ENCODE measurements at regions not wholly inside any gene's neighbourhood (a gene's known extent, or its start where the extent isn't known, plus 50 kb on each side); places are given as distances from the start of the nearest gene placed in this dataset.

GRCh38 chr14:66421990-66422946, 63.9 kb upstream of the CCDC196 start:
- H3K9me3 ChIP-seq (replicated peaks; ENCODE audit: control insufficient read depth, insufficient read depth, low read length) = no peaks in the 10 kb centered on the region
- no peak overlapping the region for H3K9ac ChIP-seq (ENCODE audit: control insufficient read depth, insufficient read depth, low read length)
- ChIA-PET CTCF (interaction anchor here (1.1 kb wide), 2 partner anchors 19 to 21 kb away, joined by 3 read pairs; no protein-coding TSS in a partner anchor), SMC1A (ENCODE audit: uncharacterized antibody, unreplicated experiment) (interaction anchor here (0.6 kb wide), 1 partner anchor 19 kb away, joined by 3 read pairs; no protein-coding TSS in a partner anchor), RAD21 (ENCODE audit: unreplicated experiment) (no interaction called here), POLR2A (no interaction called here)
- WGBS (ENCODE audit: insufficient coverage, insufficient replicate concordance, low lambda C conversion rate, missing lambda C conversion rate) = 93% methylated on average over 6 of the region's 6 CpGs
- H3K4me3 ChIP-seq = no peak overlapping the region
- no peaks in the 10 kb centered on the region for H3K4me1 ChIP-seq (ENCODE audit: control insufficient read depth, insufficient read depth, low read length)
- no peak overlapping the region for H3K4me2 ChIP-seq (ENCODE audit: control insufficient read depth, insufficient read depth)
- no peak overlapping the region for H3K27ac ChIP-seq (ENCODE audit: control insufficient read depth, insufficient read depth)
- no peaks in the 10 kb centered on the region for H3K79me2 ChIP-seq (ENCODE audit: control insufficient read depth, insufficient read depth, low read length)
- DNase-seq (ENCODE audit: low read depth, low spot score) = no peak
- no peak for FAIRE-seq
- ATAC-seq = no peak
- H3K36me3 ChIP-seq (ENCODE audit: control insufficient read depth in 2 of 2, insufficient read depth in 2 of 2, low read length in 1 of 2) = no peaks in the 10 kb centered on the region
- H2AFZ ChIP-seq (ENCODE audit: control insufficient read depth, low read depth, low read length) = no peak overlapping the region
- intact Hi-C loops (cut with micrococcal nuclease; ENCODE audit: unreplicated experiment) (no loop called here), in situ Hi-C loops (cut with MboI) (no loop called here)
- BruUV-seq (replicated peaks) = no TSS peak
- H3K27me3 ChIP-seq (replicated peaks in 1 of 2; ENCODE audit: control insufficient read depth in 2 of 2, insufficient read depth in 2 of 2, low read length in 1 of 2) = no peaks in the 10 kb centered on the region
- no peaks in the 10 kb centered on the region for H4K20me1 ChIP-seq (ENCODE audit: control insufficient read depth, insufficient read depth)
- no peak for TF ChIP-seq NBN (IDR thresholded peaks at IDR 0.05)
- TF ChIP-seq SREBF2 (IDR thresholded peaks at IDR 0.05; ENCODE audit: low read length) = no peak
- TF ChIP-seq HDAC2 (IDR thresholded peaks at IDR 0.05) = no peak
- TF ChIP-seq BRCA1 (IDR thresholded peaks at IDR 0.05; ENCODE audit: low read depth, low read length) = no peak
- no peak for TF ChIP-seq PBX3 (IDR thresholded peaks at IDR 0.05; ENCODE audit: insufficient replicate concordance, low read depth, low read length)
- no peak for TF ChIP-seq SMAD1 (IDR thresholded peaks at IDR 0.05; ENCODE audit: low read depth, partially characterized antibody)
- no peak for TF ChIP-seq EZH2 (IDR thresholded peaks at IDR 0.05; ENCODE audit: borderline replicate concordance, control insufficient read depth, low read depth, low read length)
- no peak for TF ChIP-seq PAX5 (IDR thresholded peaks at IDR 0.05; ENCODE audit: borderline replicate concordance, low read depth, low read length)
- no peak for TF ChIP-seq MTA2 (IDR thresholded peaks at IDR 0.05; ENCODE audit: low read depth)
- TF ChIP-seq BCLAF1 (IDR thresholded peaks at IDR 0.05) = no peak
- TF ChIP-seq POLR2A (IDR thresholded peaks at IDR 0.05; ENCODE audit: low read depth, low read length) = no peak
- no peak for TF ChIP-seq KDM1A (IDR thresholded peaks at IDR 0.05; ENCODE audit: borderline replicate concordance)
- no peak for TF ChIP-seq STAT3 (IDR thresholded peaks at IDR 0.05; ENCODE audit: low read depth, low read length)
- TF ChIP-seq HDAC6 (IDR thresholded peaks at IDR 0.05; ENCODE audit: unreplicated experiment) = no peak
- TF ChIP-seq DPF2 (IDR thresholded peaks at IDR 0.05) = no peak
- TF ChIP-seq ATF3 (IDR thresholded peaks at IDR 0.05; ENCODE audit: borderline replicate concordance, extremely low read depth, low read depth, low read length) = no peak
- no peak for TF ChIP-seq SKIL (IDR thresholded peaks at IDR 0.05; ENCODE audit: low read depth, poor library complexity, severe bottlenecking)

All from GM12878 (cell line).